ENCODE measurements at regions not wholly inside any gene's neighbourhood (a gene's known extent, or its start where the extent isn't known, plus 50 kb on each side); places are given as distances from the start of the nearest gene placed in this dataset.
"Not testable (repeated sequence)": the region's sequence is repeated elsewhere in the genome, so short reads cannot be mapped to it uniquely, and the experiment has no call there.

DNA sequence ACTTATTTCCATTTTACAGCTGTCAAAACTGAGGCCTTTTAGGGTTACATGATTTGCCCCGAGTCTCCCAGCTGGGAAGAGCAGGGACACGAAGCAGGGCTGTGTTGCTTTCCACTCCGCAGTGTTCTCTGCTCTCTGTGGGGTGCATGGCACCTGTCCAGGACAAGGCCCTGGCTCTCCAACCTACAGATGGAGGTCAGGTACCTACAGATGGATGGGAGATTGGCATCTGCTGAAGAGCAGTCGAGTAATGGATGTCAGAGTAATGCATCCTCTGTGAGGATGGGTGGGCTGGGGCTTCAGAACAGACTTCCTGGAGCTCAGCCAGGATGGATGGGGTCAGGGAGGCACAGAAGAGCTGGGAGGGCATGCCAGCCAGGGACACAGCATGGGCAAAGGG lies 85.0 kb downstream of the EMX2 start:
- 92 to 95% (median 92%) methylated on average over 4 of the region's 4 CpGs for WGBS, 3 donors

GRCh38 chr10:117629717-117630116 lies 87.2 kb downstream of the EMX2 start:
- H3K9me3 ChIP-seq; H3K4me1 ChIP-seq (ENCODE audit: insufficient read depth); intact Hi-C loops (cut with DNase I); H3K36me3 ChIP-seq; H3K27ac ChIP-seq; DNase-seq; H3K27me3 ChIP-seq; H3K4me3 ChIP-seq: not testable (repeated sequence)
- WGBS, 3 donors: 91 to 97% (median 96%) methylated on average over 9 of the region's 9 CpGs

More for the DNA sequence above, 85.0 kb downstream of the EMX2 start:
- Histone ChIP-seq H3K4me3 (no peak overlapping the region), H3K27me3 (no peaks in the 10 kb centered on the region), H3K36me3 (no peaks in the 10 kb centered on the region), H3K27ac (no peak overlapping the region), H3K4me1 (ENCODE audit: insufficient read depth) (no peaks in the 10 kb centered on the region), H3K9me3 (no peaks in the 10 kb centered on the region)
- intact Hi-C loops (cut with DNase I): no loop called here
- TF ChIP-seq EP300 (IDR thresholded peaks at IDR 0.05): no peak
- TF ChIP-seq, protein P1, sequence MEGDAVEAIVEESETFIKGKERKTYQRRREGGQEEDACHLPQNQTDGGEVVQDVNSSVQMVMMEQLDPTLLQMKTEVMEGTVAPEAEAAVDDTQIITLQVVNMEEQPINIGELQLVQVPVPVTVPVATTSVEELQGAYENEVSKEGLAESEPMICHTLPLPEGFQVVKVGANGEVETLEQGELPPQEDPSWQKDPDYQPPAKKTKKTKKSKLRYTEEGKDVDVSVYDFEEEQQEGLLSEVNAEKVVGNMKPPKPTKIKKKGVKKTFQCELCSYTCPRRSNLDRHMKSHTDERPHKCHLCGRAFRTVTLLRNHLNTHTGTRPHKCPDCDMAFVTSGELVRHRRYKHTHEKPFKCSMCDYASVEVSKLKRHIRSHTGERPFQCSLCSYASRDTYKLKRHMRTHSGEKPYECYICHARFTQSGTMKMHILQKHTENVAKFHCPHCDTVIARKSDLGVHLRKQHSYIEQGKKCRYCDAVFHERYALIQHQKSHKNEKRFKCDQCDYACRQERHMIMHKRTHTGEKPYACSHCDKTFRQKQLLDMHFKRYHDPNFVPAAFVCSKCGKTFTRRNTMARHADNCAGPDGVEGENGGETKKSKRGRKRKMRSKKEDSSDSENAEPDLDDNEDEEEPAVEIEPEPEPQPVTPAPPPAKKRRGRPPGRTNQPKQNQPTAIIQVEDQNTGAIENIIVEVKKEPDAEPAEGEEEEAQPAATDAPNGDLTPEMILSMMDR (IDR thresholded peaks at IDR 0.05): no peak
- no peak for TF ChIP-seq POLR2A (IDR thresholded peaks at IDR 0.05)
- DNase-seq: no peak

GRCh38 chr10:117631276-117632145 lies 89.0 kb downstream of the EMX2 start:
- no peaks in the 10 kb centered on the region for H3K9me3 ChIP-seq
- intact Hi-C loops (cut with DNase I): no loop called here
- DNase-seq: peak; percentile 27 to 95 (median 74)
- no peaks in the 10 kb centered on the region for H3K4me1 ChIP-seq (ENCODE audit: insufficient read depth)
- no peaks in the 10 kb centered on the region for H3K27me3 ChIP-seq
- TF ChIP-seq POLR2A (IDR thresholded peaks at IDR 0.05) (no peak), EP300 (IDR thresholded peaks at IDR 0.05) (no peak)
- TF ChIP-seq, protein P1 (IDR thresholded peaks at IDR 0.05): no peak
- H3K27ac ChIP-seq: no peak overlapping the region
- 43 to 51% (median 49%) methylated on average over 11 of the region's 11 CpGs for WGBS, 3 donors
- H3K36me3 ChIP-seq: no peaks in the 10 kb centered on the region
- no peak overlapping the region for H3K4me3 ChIP-seq

- Histone ChIP-seq H3K9me3 (no peaks in the 10 kb centered on the region), H3K4me3 (no peak overlapping the region), H3K27me3 (no peaks in the 10 kb centered on the region), H3K27ac (no peak overlapping the region), H3K36me3 (no peaks in the 10 kb centered on the region), H3K4me1 (ENCODE audit: insufficient read depth) (no peaks in the 10 kb centered on the region)
- no peak for DNase-seq
- 95 to 97% (median 96%) methylated on average over 7 of the region's 7 CpGs for WGBS, 3 donors
- intact Hi-C loops (cut with DNase I): no loop called here
- TF ChIP-seq, protein P1 (IDR thresholded peaks at IDR 0.05): no peak
- TF ChIP-seq EP300 (IDR thresholded peaks at IDR 0.05): no peak
- TF ChIP-seq POLR2A (IDR thresholded peaks at IDR 0.05): no peak
Observed at GRCh38 chr10:117632406-117632805, 89.9 kb downstream of the EMX2 start.

GRCh38 chr10:117635826-117636225 lies 93.3 kb downstream of the EMX2 start:
- intact Hi-C loops (cut with DNase I): no loop called here
- 40 to 61% (median 41%) methylated on average over 4 of the region's 4 CpGs for WGBS, 3 donors
- TF ChIP-seq EP300 (IDR thresholded peaks at IDR 0.05) (no peak), POLR2A (IDR thresholded peaks at IDR 0.05) (no peak)
- TF ChIP-seq, protein P1 (IDR thresholded peaks at IDR 0.05): no peak
- Histone ChIP-seq H3K27me3 (no peaks in the 10 kb centered on the region), H3K4me1 (ENCODE audit: insufficient read depth) (no peaks in the 10 kb centered on the region), H3K36me3 (no peaks in the 10 kb centered on the region), H3K4me3 (no peak overlapping the region), H3K9me3 (no peaks in the 10 kb centered on the region), H3K27ac (no peak overlapping the region)
- DNase-seq: no peak
